GM19463 (cell line): ENCODE measurements at regions not wholly inside any gene's neighbourhood (a gene's known extent, or its start where the extent isn't known, plus 50 kb on each side); places are given as distances from the start of the nearest gene placed in this dataset.

Experiments
- ATAC-seq: cut with Tn5 transposase; IDR thresholded peaks from one replicate; pipeline ENCODE4 v1.9.1; 2021; ENCODE audit warnings: mild to moderate bottlenecking, moderate library complexity; ENCODE audit not compliant: unreplicated experiment

DNA sequence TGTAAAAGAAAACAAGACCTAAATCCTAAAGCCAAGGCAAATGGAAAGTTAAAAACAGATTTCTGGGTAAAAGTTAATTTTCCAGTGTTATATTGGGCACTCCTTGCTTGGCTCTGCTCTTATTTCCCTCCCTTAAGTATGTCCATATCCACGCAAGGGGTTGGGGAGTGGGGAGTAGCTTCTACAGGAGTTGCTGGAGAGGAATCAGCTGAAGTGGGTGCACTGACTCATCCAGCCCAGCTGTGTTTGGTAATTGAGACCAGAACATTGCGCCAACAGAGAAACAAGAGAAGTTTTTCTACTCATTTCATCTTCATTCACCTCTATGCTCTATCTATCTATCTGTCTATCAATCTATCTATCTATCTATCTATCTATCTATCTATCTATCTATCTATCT is 298.4 kb upstream of the PDGFD start:
- no peak for ATAC-seq

DNA sequence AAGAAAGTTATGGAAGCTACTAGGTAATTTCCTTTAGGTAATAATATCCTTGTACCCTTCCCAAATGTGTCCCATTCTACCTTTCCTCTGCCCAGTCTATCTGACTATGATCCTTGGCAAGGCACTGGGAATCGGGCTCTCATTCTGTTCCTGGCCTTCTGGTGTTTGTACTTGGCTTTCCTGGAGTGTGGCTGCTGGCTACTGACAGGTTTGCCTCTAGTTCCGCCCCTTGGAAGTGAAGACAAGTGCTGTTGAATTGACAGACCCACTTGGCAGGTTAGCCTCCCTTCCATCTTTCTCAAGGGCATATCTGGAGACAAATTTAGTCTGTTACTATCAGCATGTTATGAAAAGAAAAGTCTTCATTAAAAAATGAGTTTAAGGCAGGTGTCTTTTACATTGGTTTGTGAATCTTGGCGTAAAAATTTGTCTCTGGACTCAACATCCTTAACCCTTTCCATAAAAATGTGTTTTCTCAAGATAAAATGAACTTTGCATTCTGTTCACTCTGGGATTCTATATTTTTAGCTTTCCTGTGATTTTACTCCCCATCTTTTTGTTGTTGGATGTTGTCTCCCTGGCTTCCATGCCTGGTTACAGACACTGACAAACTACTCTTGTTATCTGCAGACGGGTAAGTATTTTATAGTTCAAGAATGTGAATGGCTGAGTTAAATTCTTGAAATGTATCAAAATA is 287.4 kb upstream of the PDGFD start:
- ATAC-seq: no peak

DNA sequence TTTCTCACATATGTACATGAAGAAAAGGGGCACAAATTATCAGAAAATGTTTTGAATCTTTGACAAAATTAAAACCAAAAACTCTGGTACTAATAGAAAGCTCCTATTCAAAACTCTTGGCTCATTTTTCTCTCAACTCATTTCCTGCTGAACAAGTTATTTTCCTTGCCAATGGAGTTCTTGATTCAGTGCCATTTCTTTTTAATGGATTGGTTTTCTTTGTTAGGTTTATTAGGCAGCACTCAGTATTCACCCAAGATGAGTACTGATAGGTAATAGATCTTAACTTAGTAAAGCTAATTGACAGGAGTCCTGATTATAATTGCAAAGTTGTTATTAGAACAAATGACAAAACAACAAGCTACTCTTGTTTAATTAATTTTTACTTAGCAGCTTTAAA is 279.4 kb upstream of the PDGFD start:
- no peak for ATAC-seq

- ATAC-seq: no peak
These were observed 278.4 kb upstream of the PDGFD start for GRCh38 chr11:104442321-104442720.

DNA sequence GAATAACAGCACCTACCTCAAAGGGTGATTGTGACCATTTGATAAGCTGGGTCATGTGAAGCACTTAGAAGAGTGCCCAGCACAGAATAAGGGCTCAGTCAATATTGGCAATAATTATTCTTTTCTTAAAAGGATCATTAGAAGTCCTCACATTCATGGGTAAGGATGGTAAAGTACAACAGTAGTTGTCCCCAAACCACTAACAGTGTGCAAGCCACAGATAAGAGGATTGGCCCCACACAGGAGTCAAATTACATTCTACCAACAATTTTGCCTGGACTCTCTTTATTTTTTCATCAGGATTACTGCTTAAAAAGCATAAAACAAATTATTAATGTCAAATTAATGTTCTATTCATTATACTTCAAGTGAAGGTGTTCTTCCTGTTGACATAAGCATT is 271.5 kb upstream of the PDGFD start:
- no peak for ATAC-seq

- no peak for ATAC-seq
These were observed 269.8 kb upstream of the PDGFD start for GRCh38 chr11:104433751-104434150.

- no peak for ATAC-seq
These were observed 269.0 kb upstream of the PDGFD start for GRCh38 chr11:104432981-104433380.

GRCh38 chr11:104432526-104432925 is 268.6 kb upstream of the PDGFD start:
- no peak for ATAC-seq

- ATAC-seq: no peak
These were observed 258.5 kb upstream of the PDGFD start for GRCh38 chr11:104422324-104422944.

GRCh38 chr11:104410336-104410735 is 246.4 kb upstream of the PDGFD start:
- ATAC-seq: no peak

- no peak for ATAC-seq
These were observed 244.7 kb upstream of the PDGFD start for GRCh38 chr11:104408630-104409029.

DNA sequence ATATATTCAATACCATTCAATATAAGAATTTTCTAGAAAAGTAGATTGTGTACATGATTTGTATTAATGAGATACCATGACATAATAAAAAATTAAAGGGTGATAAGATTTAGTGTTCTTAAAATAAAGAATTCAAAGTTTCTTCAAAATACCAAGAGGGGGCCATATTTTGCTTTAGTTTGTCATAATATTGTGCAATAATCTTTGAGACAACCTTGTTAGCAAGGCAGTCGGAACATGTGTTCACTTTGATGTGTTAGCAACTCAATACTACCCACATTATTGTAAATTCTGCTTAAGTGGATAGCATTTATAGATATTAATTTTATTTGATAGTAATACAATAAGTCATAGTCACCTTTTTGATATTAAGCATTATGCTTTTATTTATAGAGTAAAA is 241.3 kb upstream of the PDGFD start:
- no peak for ATAC-seq

DNA sequence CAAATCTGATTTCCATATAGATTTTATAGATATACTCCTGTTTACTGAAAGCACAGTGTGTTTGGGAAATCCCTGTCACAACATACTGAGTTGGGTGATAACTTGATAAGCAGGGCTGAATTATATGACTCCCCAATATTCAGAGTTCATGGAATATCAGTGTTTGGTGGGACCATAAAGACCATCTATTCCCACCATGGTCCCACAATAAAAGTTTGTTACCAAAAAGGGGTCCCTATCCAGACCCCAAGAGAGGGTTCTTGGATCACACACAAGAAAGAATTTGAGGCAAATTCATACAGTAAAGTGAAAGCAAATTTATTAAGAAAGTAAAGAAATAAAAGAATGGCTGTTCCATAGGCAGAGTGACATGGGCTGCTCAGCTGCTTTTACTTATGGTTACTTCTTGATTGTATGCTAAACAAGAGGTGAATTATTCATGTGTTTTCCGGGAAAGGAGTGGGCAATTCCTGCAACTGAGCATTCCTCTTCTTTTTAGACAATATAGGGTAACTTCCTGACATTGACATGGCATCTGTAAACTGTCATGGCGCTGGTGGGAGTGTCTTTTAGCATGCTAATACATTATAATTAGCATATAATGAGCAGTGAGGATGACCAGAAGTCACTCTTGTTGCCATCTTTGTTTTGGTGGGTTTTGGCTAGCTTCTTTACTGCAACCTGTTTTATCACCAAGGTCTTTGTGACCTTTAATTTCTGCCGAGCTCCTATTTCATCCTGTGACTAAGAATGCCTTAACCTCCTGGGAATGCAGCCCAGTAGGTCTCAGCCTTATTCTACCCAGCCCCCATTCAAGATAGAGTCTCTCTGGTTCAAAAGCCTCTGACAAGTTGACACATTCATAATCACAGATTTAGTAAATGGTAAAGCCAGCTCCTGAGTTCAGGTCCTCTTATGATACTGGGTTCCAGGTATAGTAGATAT is 240.6 kb upstream of the PDGFD start:
- ATAC-seq: no peak

GRCh38 chr11:104402812-104403521 is 239.0 kb upstream of the PDGFD start:
- ATAC-seq: no peak

- no peak for ATAC-seq
These were observed 230.6 kb upstream of the PDGFD start for GRCh38 chr11:104394508-104394907.

- ATAC-seq: no peak
These were observed 226.7 kb upstream of the PDGFD start for GRCh38 chr11:104390651-104391050.

GRCh38 chr11:104385884-104386283 is 221.9 kb upstream of the PDGFD start:
- no peak for ATAC-seq

DNA sequence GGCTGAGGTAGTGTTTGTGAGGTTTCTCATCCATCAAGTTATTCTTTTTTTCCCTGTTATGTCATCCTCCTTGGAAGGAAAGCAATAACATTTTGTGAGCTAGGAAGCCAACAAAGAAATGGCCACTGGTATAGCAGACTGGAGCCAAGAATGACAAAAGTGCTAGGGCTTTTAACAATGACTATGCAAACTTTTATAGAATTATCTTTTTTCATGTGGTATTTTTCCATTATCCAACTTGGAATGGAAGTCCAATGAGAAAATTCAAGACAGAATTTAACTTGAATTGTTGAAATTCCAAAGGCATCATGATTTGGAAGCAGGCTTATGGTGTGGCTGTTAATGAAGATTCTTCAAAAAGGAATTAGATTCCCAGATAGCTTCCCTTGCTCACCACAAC is 216.4 kb upstream of the PDGFD start:
- no peak for ATAC-seq

- no peak for ATAC-seq
These were observed 208.2 kb upstream of the PDGFD start for GRCh38 chr11:104372111-104372510.

DNA sequence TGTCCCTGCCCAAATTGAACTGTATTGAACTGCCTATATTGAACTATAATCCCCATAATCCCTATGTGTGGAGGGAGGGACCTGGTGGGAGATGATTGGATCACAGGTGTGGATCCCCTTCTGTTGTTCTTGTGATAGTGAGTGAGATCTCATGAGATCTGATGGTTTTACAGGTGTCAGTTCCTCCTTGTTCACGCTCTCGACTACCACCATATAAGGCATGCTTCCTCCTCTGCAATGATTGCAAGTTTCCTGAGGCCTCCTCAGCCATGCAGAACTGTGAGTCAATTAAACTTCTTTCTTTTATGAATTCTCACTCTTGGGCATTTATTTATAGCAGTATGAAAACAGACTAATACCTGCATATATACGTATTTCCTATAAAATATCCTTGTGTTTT is 206.5 kb upstream of the PDGFD start:
- peak; percentile 44 for ATAC-seq

DNA sequence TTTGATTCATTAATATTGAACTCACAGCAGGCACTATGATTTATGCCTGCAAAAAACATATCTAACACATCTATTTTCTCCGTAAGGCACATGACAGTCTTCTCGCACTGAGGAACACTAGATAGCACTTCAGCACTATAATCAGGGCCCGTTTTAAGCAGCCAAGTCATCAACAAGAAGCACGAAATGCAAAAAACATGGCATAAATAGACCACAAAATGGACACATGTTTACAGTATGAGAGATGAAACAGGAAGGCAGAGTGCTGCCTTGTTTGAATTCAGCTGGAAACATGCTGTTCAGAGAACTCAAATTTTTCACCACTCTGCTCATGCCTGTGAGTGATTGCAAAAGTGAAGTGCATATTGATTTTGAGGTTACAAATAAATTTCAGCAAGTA is 205.8 kb upstream of the PDGFD start:
- no peak for ATAC-seq
